GM12865 (cell line): ENCODE measurements at regions not wholly inside any gene's neighbourhood (a gene's known extent, or its start where the extent isn't known, plus 50 kb on each side); places are given as distances from the start of the nearest gene placed in this dataset.

Experiments
- DNase-seq: peaks from one replicate; pipeline ENCODE4 v3.0.0; 2010; ENCODE audit warnings: low read depth
- H3K4me3 ChIP-seq: 2 replicates; pipeline ENCODE4 v1.5.1; 2011; ENCODE audit warnings: mild to moderate bottlenecking, low read depth, low read length, control low read depth
- TF ChIP-seq, protein P1 (sequence below): IDR thresholded peaks from 2 replicates; pipeline ENCODE4 v1.5.1; 2011; ENCODE audit warnings: low read length, control low read depth, low read depth, inconsistent platforms; ENCODE audit not compliant: insufficient read depth; ENCODE audit errors: missing control alignments

GRCh38 chr14:58923751-58924405, 264.6 kb upstream of the DAAM1 start:
- TF ChIP-seq, protein P1, sequence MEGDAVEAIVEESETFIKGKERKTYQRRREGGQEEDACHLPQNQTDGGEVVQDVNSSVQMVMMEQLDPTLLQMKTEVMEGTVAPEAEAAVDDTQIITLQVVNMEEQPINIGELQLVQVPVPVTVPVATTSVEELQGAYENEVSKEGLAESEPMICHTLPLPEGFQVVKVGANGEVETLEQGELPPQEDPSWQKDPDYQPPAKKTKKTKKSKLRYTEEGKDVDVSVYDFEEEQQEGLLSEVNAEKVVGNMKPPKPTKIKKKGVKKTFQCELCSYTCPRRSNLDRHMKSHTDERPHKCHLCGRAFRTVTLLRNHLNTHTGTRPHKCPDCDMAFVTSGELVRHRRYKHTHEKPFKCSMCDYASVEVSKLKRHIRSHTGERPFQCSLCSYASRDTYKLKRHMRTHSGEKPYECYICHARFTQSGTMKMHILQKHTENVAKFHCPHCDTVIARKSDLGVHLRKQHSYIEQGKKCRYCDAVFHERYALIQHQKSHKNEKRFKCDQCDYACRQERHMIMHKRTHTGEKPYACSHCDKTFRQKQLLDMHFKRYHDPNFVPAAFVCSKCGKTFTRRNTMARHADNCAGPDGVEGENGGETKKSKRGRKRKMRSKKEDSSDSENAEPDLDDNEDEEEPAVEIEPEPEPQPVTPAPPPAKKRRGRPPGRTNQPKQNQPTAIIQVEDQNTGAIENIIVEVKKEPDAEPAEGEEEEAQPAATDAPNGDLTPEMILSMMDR = no peak
- H3K4me3 ChIP-seq = no peak overlapping the region
- DNase-seq = no peak

- H3K4me3 ChIP-seq = no peak overlapping the region
- TF ChIP-seq, protein P1 = no peak
- DNase-seq = no peak
Measured at GRCh38 chr14:58941629-58942028, 246.8 kb upstream of the DAAM1 start.

DNA sequence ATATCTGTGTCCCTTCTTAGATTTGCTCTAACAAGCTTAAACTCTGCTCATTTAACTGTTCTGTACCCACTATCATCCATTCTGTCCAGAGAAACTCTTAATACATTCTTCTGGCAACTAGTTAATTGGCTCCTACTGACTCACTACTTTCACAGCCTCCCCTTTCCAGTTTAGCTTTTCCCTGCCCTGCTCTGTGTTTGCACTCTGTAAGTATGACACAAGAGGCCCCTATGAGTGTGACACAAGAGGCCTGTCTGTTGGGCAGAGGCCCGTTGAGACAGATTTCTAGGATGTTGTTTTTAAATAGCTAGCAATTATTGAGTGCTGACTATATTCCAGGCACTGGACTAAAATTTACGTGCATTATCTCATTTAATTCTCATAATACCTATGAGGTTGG, 246.0 kb upstream of the DAAM1 start:
- TF ChIP-seq, protein P1 = no peak
- H3K4me3 ChIP-seq = no peak overlapping the region
- DNase-seq = no peak

DNA sequence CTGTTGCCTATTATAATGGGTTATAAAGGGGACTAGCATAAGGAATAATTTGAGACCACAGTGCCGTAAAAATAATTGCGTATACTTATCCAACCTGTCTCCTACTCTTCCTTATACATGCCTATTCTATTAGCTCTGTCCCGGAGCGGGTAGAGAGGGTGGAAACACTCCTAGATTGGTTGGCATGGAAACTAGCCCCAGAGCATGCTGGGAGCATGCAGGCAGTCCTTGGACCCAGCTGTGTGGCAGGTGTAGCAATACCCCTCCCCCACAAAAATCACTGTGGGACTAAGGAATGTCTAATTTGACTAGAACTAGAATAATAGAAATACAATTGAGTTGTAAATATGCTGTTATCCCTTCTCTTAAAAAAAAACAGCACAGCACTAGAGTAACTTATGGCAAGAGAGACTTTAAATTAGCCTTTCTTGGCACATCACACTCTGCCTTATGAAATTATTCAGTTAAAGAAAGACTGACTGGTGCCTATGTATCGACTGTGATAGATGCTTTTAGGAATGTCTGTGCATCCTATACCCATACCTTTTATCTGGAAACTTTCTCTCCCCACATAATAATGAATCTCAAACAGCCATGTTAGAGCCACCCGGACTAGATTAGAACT, 244.0 kb upstream of the DAAM1 start:
- H3K4me3 ChIP-seq = no peak overlapping the region
- TF ChIP-seq, protein P1 = no peak
- no peak for DNase-seq

DNA sequence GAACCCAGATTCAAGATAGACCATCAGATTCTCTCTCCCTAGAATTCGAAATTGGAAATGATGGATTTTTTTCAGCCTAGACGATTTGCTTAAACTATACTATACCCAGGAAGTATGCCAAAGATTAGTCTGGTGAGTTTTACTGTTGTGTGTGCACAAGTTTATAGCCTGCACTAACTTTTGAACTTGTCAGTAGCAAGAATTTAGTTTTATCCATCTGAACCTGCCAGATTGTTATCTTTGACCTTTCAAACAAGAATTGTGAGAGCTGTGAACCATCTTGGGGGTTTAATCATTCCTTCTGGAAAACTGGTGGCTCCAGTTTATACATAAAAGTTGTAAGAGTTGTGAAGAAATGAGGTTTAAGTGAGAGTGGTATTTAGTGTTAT, 243.5 kb upstream of the DAAM1 start:
- TF ChIP-seq, protein P1 = no peak
- H3K4me3 ChIP-seq = no peak overlapping the region
- DNase-seq = no peak

DNA sequence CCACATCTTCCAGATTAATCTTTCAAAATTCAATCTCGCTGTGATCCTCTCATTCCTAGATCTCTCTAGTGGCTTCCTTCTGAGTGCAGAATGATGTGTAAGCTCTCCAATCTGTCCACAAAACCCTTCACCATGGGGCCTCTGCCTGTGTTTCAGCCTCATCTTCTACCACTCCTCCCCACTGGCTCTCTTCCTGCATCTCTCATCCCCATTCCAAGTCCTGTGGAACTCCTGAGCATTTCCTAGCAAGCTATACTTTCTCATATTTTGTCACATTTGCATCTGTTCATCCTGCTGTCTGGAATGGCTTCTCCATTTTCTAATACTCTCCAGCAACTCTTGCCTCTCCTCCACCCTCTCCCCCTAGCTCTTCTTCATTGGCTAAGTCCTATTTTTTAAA, 242.0 kb upstream of the DAAM1 start:
- DNase-seq = no peak
- TF ChIP-seq, protein P1 = no peak
- H3K4me3 ChIP-seq = no peak overlapping the region

GRCh38 chr14:58947156-58947555, 241.3 kb upstream of the DAAM1 start:
- TF ChIP-seq, protein P1 = no peak
- DNase-seq = no peak
- H3K4me3 ChIP-seq = no peak overlapping the region
